ENCODE measurements at regions not wholly inside any gene's neighbourhood (a gene's known extent, or its start where the extent isn't known, plus 50 kb on each side); places are given as distances from the start of the nearest gene placed in this dataset.

DNA sequence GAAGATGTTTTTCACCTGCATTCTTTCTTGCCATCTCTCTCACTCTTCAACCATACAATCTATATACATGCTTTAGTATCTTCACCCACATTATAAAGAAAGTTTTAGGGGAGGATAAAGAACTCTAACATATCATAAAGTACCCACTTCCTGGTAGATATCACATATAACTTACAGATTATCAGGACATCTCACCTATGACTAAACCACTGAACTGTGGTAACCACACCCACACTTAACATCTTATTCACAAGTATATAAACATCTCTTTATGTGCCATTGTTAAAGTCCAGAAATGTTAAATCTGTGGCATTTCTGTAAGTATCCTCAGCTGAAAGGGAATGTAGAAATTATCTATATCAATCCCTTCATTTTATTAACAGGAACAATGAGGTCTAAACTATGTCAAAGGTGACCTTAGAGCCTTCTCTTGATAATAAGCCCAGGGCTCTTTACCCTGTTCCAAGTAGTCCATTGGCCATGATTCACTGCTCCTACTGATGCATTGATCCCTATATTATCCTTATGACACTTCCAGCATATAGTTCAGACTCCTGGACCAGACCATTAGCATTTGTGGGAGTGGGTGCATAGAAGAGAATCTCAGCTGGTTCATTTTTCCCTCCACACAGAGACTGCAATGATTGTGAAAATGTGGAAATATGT lies 182.4 kb downstream of the SUCLG1 start:
- Histone ChIP-seq H4K20me1 (ENCODE audit: insufficient read depth, low read length) (no peaks in the 10 kb centered on the region; the same call in 1 of the 2 replicates), H3K27ac (ENCODE audit: low read length) (no peak overlapping the region), H3K27me3 (ENCODE audit: insufficient read depth, low read length, poor library complexity) (no peaks in the 10 kb centered on the region), H3K4me1 (ENCODE audit: insufficient read depth, low read length) (peaks cover 7% of the 10 kb centered on the region; the same call in 1 of the 2 replicates), H2AFZ (ENCODE audit: low read depth, low read length) (no peak overlapping the region), H3K4me2 (ENCODE audit: insufficient read depth, low read length) (no peak overlapping the region), H3K9ac (ENCODE audit: low read depth, low read length) (no peak overlapping the region), H3K9me3 (ENCODE audit: insufficient read depth, low read length, severe bottlenecking) (no peaks in the 10 kb centered on the region), H3K36me3 (ENCODE audit: insufficient read depth, low read length) (no peaks in the 10 kb centered on the region), H3K4me3 (ENCODE audit: low read depth in 1 of 2, low read length in 2 of 2) (no peak overlapping the region), H3K79me2 (ENCODE audit: insufficient read depth, low read length) (no peaks in the 10 kb centered on the region)
- no peak for DNase-seq
- no peak for ATAC-seq (ENCODE audit: insufficient read depth, low read depth)
- no peak for TF ChIP-seq CTCF (IDR thresholded peaks at IDR 0.05; ENCODE audit: borderline replicate concordance, extremely low read depth, low read length, poor library complexity, severe bottlenecking)
- no peak for TF ChIP-seq EZH2 (IDR thresholded peaks at IDR 0.05; ENCODE audit: borderline replicate concordance, low read depth, low read length, severe bottlenecking)

DNA sequence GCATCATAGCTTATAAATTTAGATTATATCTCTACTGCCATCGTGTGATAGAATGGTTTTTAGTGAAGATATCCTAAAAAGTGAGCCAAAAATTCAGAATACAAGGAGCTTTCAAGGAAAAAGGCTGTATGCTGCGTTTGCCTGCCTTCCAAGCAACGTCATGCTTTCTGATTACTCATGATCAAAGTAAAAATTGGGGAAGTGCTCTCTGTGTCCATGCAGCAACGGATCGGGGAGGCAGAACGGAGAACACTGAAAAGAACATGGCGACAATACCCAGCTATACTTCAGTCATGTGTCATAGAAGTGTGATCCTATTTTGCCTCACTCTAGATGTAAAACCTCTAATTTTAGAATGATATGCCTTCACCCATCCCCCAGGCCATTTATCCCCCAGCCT lies 185.7 kb downstream of the SUCLG1 start:
- Histone ChIP-seq H3K36me3 (ENCODE audit: insufficient read depth, low read length) (no peaks in the 10 kb centered on the region), H2AFZ (ENCODE audit: low read depth, low read length) (no peak overlapping the region), H3K9ac (ENCODE audit: low read depth, low read length) (no peak overlapping the region), H3K4me3 (ENCODE audit: low read depth in 1 of 2, low read length in 2 of 2) (no peak overlapping the region), H4K20me1 (ENCODE audit: insufficient read depth, low read length) (no peaks in the 10 kb centered on the region; the same call in 1 of the 2 replicates), H3K9me3 (ENCODE audit: insufficient read depth, low read length, severe bottlenecking) (no peaks in the 10 kb centered on the region), H3K27ac (ENCODE audit: low read length) (no peak overlapping the region), H3K4me1 (ENCODE audit: insufficient read depth, low read length) (peaks cover 3% of the 10 kb centered on the region; the same call in 1 of the 2 replicates), H3K27me3 (ENCODE audit: insufficient read depth, low read length, poor library complexity) (no peaks in the 10 kb centered on the region), H3K79me2 (ENCODE audit: insufficient read depth, low read length) (no peaks in the 10 kb centered on the region), H3K4me2 (ENCODE audit: insufficient read depth, low read length) (no peak overlapping the region)
- ATAC-seq (ENCODE audit: insufficient read depth, low read depth), result no peak
- no peak for TF ChIP-seq EZH2 (IDR thresholded peaks at IDR 0.05; ENCODE audit: borderline replicate concordance, low read depth, low read length, severe bottlenecking)
- TF ChIP-seq CTCF (IDR thresholded peaks at IDR 0.05; ENCODE audit: borderline replicate concordance, extremely low read depth, low read length, poor library complexity, severe bottlenecking), result no peak
- DNase-seq, result no peak

DNA sequence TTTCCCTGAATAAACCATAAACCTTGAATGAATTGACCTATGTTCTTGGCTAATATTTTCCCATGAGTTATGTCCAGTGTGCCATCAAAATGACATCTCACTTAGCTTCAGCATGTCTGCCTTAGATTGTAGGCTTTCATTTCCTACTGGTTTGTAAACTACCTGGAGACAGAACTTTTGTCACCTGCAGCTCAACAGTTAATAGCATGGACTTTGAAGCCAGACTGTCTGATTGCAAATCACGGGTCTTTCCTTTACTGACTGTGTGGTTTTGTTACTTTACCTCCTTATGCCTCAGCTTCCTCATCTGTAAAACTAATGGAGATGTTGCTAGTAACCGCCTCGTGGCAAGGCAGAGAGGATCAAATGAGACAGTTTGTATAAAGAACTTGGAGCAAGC lies 187.1 kb downstream of the SUCLG1 start:
- Histone ChIP-seq H3K79me2 (ENCODE audit: insufficient read depth, low read length) (no peaks in the 10 kb centered on the region), H3K27me3 (ENCODE audit: insufficient read depth, low read length, poor library complexity) (no peaks in the 10 kb centered on the region), H3K9me3 (ENCODE audit: insufficient read depth, low read length, severe bottlenecking) (no peaks in the 10 kb centered on the region), H3K27ac (ENCODE audit: low read length) (no peak overlapping the region), H3K9ac (ENCODE audit: low read depth, low read length) (no peak overlapping the region), H3K36me3 (ENCODE audit: insufficient read depth, low read length) (no peaks in the 10 kb centered on the region), H3K4me3 (ENCODE audit: low read depth in 1 of 2, low read length in 2 of 2) (no peak overlapping the region), H2AFZ (ENCODE audit: low read depth, low read length) (no peak overlapping the region; the same call in 1 of the 2 replicates), H3K4me2 (ENCODE audit: insufficient read depth, low read length) (no peak overlapping the region), H3K4me1 (ENCODE audit: insufficient read depth, low read length) (no peaks in the 10 kb centered on the region), H4K20me1 (ENCODE audit: insufficient read depth, low read length) (no peaks in the 10 kb centered on the region)
- no peak for ATAC-seq (ENCODE audit: insufficient read depth, low read depth)
- TF ChIP-seq EZH2 (IDR thresholded peaks at IDR 0.05; ENCODE audit: borderline replicate concordance, low read depth, low read length, severe bottlenecking), result no peak
- no peak for TF ChIP-seq CTCF (IDR thresholded peaks at IDR 0.05; ENCODE audit: borderline replicate concordance, extremely low read depth, low read length, poor library complexity, severe bottlenecking)
- no peak for DNase-seq
